Fibroblast of mammary gland (primary cell): ENCODE measurements at regions not wholly inside any gene's neighbourhood (a gene's known extent, or its start where the extent isn't known, plus 50 kb on each side); places are given as distances from the start of the nearest gene placed in this dataset.
A peak's percentile ranks its signal among the peaks of the same experiment; 100 is the strongest.

Experiments used
- DNase-seq: peaks from one replicate; pipeline ENCODE4 v3.0.0-alpha.2; 2010; ENCODE audit warnings: low read depth
- H3K4me3 ChIP-seq: 2 replicates; pipeline ENCODE4 v1.5.1; 2011; ENCODE audit warnings: low read depth, mild to moderate bottlenecking, low read length, moderate library complexity; ENCODE audit not compliant: control insufficient read depth
- TF ChIP-seq, protein P1 (sequence below): conservative IDR thresholded peaks from 2 replicates; pipeline ENCODE4 v1.5.1; 2011; ENCODE audit warnings: low read depth, low read length, inconsistent platforms; ENCODE audit not compliant: control insufficient read depth, insufficient read depth

DNA sequence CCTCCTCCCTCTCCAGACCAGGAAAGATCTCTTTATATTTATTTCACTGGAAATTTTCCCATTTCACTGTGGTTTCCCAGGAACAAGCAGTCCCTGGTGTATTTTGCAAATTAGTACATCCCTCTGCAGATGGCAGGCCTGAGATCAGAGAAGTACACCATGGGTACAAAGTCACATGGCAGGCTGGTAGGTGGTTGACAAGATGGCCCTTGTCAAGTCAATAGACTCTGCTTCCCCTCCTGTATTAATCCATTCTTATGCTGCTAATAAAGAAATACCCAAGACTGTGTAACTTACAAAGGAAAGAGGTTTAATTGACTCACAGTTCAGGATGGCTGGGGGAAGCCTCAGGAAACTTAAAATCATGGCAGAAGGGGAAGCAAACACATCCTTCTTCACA is 51.6 kb upstream of the KSR1 start:
- TF ChIP-seq, protein P1, sequence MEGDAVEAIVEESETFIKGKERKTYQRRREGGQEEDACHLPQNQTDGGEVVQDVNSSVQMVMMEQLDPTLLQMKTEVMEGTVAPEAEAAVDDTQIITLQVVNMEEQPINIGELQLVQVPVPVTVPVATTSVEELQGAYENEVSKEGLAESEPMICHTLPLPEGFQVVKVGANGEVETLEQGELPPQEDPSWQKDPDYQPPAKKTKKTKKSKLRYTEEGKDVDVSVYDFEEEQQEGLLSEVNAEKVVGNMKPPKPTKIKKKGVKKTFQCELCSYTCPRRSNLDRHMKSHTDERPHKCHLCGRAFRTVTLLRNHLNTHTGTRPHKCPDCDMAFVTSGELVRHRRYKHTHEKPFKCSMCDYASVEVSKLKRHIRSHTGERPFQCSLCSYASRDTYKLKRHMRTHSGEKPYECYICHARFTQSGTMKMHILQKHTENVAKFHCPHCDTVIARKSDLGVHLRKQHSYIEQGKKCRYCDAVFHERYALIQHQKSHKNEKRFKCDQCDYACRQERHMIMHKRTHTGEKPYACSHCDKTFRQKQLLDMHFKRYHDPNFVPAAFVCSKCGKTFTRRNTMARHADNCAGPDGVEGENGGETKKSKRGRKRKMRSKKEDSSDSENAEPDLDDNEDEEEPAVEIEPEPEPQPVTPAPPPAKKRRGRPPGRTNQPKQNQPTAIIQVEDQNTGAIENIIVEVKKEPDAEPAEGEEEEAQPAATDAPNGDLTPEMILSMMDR: no peak
- peak; percentile 36 for DNase-seq
- no peak overlapping the region for H3K4me3 ChIP-seq
